PFSK-1 (cell line): ENCODE measurements at regions not wholly inside any gene's neighbourhood (a gene's known extent, or its start where the extent isn't known, plus 50 kb on each side); places are given as distances from the start of the nearest gene placed in this dataset.

Experiments
- FOXP2 ChIP-seq: optimal IDR thresholded peaks from 2 replicates; pipeline ENCODE3; 2011; ENCODE audit warnings: borderline replicate concordance, control low read depth, inconsistent platforms; ENCODE audit not compliant: insufficient read depth; ENCODE audit errors: extremely low read length, extremely low read depth
- POLR2AphosphoS5 ChIP-seq: IDR thresholded peaks from 2 replicates; pipeline ENCODE4 v1.6.1; 2012; ENCODE audit warnings: low read depth, mild to moderate bottlenecking, control low read depth, low read length, moderate library complexity
- REST ChIP-seq, 2 experiments: IDR thresholded peaks; 2 replicates each; pipeline versions ENCODE4 v1.6.1 to v1.8.0; 2011 to 2012; ENCODE audit warnings: low read depth in 2 of 2, low read length in 2 of 2, control low read depth in 1 of 2, inconsistent platforms in 1 of 2, mild to moderate bottlenecking in 1 of 2, moderate library complexity in 1 of 2; ENCODE audit not compliant: insufficient read depth in 1 of 2
- SIN3A ChIP-seq: IDR thresholded peaks from 2 replicates; pipeline ENCODE4 v1.6.1; 2012; ENCODE audit warnings: mild to moderate bottlenecking, low read length, moderate library complexity, borderline replicate concordance; ENCODE audit not compliant: insufficient read depth
- TAF1 ChIP-seq: IDR thresholded peaks from 2 replicates; pipeline ENCODE4 v1.6.1; 2012; ENCODE audit warnings: low read length, control low read depth, borderline replicate concordance; ENCODE audit not compliant: insufficient read depth

- no peak for TF ChIP-seq REST (IDR thresholded peaks at IDR 0.05; ENCODE audit: insufficient read depth in 1 of 2, low read depth in 2 of 2, low read length in 2 of 2)
- TF ChIP-seq TAF1, result no peak
- TF ChIP-seq FOXP2, result no peak
- no peak for TF ChIP-seq SIN3A
- no peak for TF ChIP-seq POLR2AphosphoS5
These were observed 336.1 kb upstream of the PROK2 start for GRCh38 chr3:72120806-72121778.

- TF ChIP-seq POLR2AphosphoS5, result no peak
- TF ChIP-seq REST (IDR thresholded peaks at IDR 0.05; ENCODE audit: insufficient read depth in 1 of 2, low read depth in 2 of 2, low read length in 2 of 2), result no peak
- no peak for TF ChIP-seq SIN3A
- TF ChIP-seq FOXP2, result no peak
- TF ChIP-seq TAF1, result no peak
These were observed 335.1 kb upstream of the PROK2 start for GRCh38 chr3:72120039-72120438.

- no peak for TF ChIP-seq POLR2AphosphoS5
- TF ChIP-seq REST (IDR thresholded peaks at IDR 0.05; ENCODE audit: insufficient read depth in 1 of 2, low read depth in 2 of 2, low read length in 2 of 2), result no peak
- no peak for TF ChIP-seq FOXP2
These were observed 333.7 kb upstream of the PROK2 start for GRCh38 chr3:72118628-72119027.

GRCh38 chr3:72116226-72116625, 331.3 kb upstream of the PROK2 start:
- TF ChIP-seq REST (IDR thresholded peaks at IDR 0.05; ENCODE audit: insufficient read depth in 1 of 2, low read depth in 2 of 2, low read length in 2 of 2) (no peak), TAF1 (no peak), SIN3A (no peak), FOXP2 (no peak), POLR2AphosphoS5 (no peak)
